ENCODE measurements at regions not wholly inside any gene's neighbourhood (a gene's known extent, or its start where the extent isn't known, plus 50 kb on each side); places are given as distances from the start of the nearest gene placed in this dataset.

GRCh38 chr14:38074081-38074480, 133.6 kb upstream of the SSTR1 start:
- ATAC-seq (ENCODE audit: low read depth) (peak; percentile 15), DNase-seq (no peak)
- Mint-ChIP-seq H3K27ac (peak overlapping the region; percentile 75), H3K9me3 (no peaks in the 10 kb centered on the region), H3K36me3 (peaks cover 7% of the 10 kb centered on the region), H3K4me3 (peak overlapping the region; percentile 52), H3K4me1 (peaks cover 36% of the 10 kb centered on the region), H3K27me3 (no peaks in the 10 kb centered on the region)
- POLR2A ChIA-PET: interaction anchor here (1.0 to 1.9 kb wide), 2 partner anchors 9 to 1028 kb away, joined by 3 to 8 read pairs; partner anchors contain the start of gene SEC23A

- DNase-seq: no peak
- peak; percentile 60 for ATAC-seq (ENCODE audit: low read depth)
- H3K4me1 Mint-ChIP-seq: peaks cover 40% of the 10 kb centered on the region
- POLR2A ChIA-PET: interaction anchor here (1.9 kb wide), 1 partner anchor 9 kb away, joined by 8 read pairs; no protein-coding TSS in a partner anchor
- no peaks in the 10 kb centered on the region for H3K9me3 Mint-ChIP-seq
- no peaks in the 10 kb centered on the region for H3K27me3 Mint-ChIP-seq
- peaks cover 7% of the 10 kb centered on the region for H3K36me3 Mint-ChIP-seq
- H3K4me3 Mint-ChIP-seq: peak overlapping the region; percentile 52
- H3K27ac Mint-ChIP-seq: peak overlapping the region; percentile 75
Measured at GRCh38 chr14:38074754-38075153, 132.9 kb upstream of the SSTR1 start.

GRCh38 chr14:38078393-38078792, 129.3 kb upstream of the SSTR1 start:
- Mint-ChIP-seq H3K27ac (peak overlapping the region; percentile 87), H3K4me1 (peaks cover 45% of the 10 kb centered on the region), H3K4me3 (peak overlapping the region; percentile 56), H3K36me3 (peaks cover 9% of the 10 kb centered on the region), H3K9me3 (no peaks in the 10 kb centered on the region), H3K27me3 (no peaks in the 10 kb centered on the region)
- DNase-seq: peak; percentile 43
- ATAC-seq (ENCODE audit: low read depth): peak; percentile 79
- POLR2A ChIA-PET: interaction anchor here (0.6 to 1.8 kb wide), 3 partner anchors 10 to 73 kb away, joined by 3 to 5 read pairs (median 3); no protein-coding TSS in a partner anchor

- no peaks in the 10 kb centered on the region for H3K9me3 Mint-ChIP-seq
- peak overlapping the region; percentile 45 for H3K4me3 Mint-ChIP-seq
- peaks cover 40% of the 10 kb centered on the region for H3K4me1 Mint-ChIP-seq
- DNase-seq: no peak
- no peaks in the 10 kb centered on the region for H3K27me3 Mint-ChIP-seq
- POLR2A ChIA-PET: interaction anchor here (1.1 to 1.8 kb wide), 2 partner anchors 9 to 20 kb away, joined by 3 to 5 read pairs; no protein-coding TSS in a partner anchor
- no peak for ATAC-seq (ENCODE audit: low read depth)
- H3K36me3 Mint-ChIP-seq: peaks cover 9% of the 10 kb centered on the region
- H3K27ac Mint-ChIP-seq: peak overlapping the region; percentile 27
Measured at GRCh38 chr14:38079268-38079667, 128.4 kb upstream of the SSTR1 start.

- POLR2A ChIA-PET: interaction anchor here (1.8 kb wide), 1 partner anchor 9 kb away, joined by 5 read pairs; no protein-coding TSS in a partner anchor
- Mint-ChIP-seq H3K4me1 (peaks cover 34% of the 10 kb centered on the region), H3K36me3 (peaks cover 6% of the 10 kb centered on the region), H3K27me3 (no peaks in the 10 kb centered on the region), H3K27ac (no peak overlapping the region), H3K9me3 (no peaks in the 10 kb centered on the region), H3K4me3 (no peak overlapping the region)
- ATAC-seq (ENCODE audit: low read depth) (no peak), DNase-seq (no peak)
Measured at GRCh38 chr14:38079886-38080285, 127.8 kb upstream of the SSTR1 start.

- Mint-ChIP-seq H3K27ac (no peak overlapping the region), H3K4me1 (peaks cover 30% of the 10 kb centered on the region), H3K36me3 (peaks cover 3% of the 10 kb centered on the region)
Measured at GRCh38 chr14:38080696-38081095, 127.0 kb upstream of the SSTR1 start.

GRCh38 chr14:38083039-38083438, 124.7 kb upstream of the SSTR1 start:
- peaks cover 2% of the 10 kb centered on the region for H3K36me3 Mint-ChIP-seq
- POLR2A ChIA-PET: no interaction called here
- no peaks in the 10 kb centered on the region for H3K9me3 Mint-ChIP-seq
- H3K4me3 Mint-ChIP-seq: no peak overlapping the region
- peaks cover 20% of the 10 kb centered on the region for H3K4me1 Mint-ChIP-seq
- H3K27ac Mint-ChIP-seq: no peak overlapping the region
- no peaks in the 10 kb centered on the region for H3K27me3 Mint-ChIP-seq
- ATAC-seq (ENCODE audit: low read depth) (no peak), DNase-seq (no peak)

More at GRCh38 chr14:38080696-38081095, 127.0 kb upstream of the SSTR1 start:
- no peak for DNase-seq
- ATAC-seq (ENCODE audit: low read depth): no peak
- H3K9me3 Mint-ChIP-seq: no peaks in the 10 kb centered on the region
- no peaks in the 10 kb centered on the region for H3K27me3 Mint-ChIP-seq
- no peak overlapping the region for H3K4me3 Mint-ChIP-seq
- POLR2A ChIA-PET: no interaction called here

- peak overlapping the region; percentile 58 for H3K27ac Mint-ChIP-seq
- POLR2A ChIA-PET: interaction anchor here (1.3 kb wide), 1 partner anchor 10 kb away, joined by 5 read pairs; no protein-coding TSS in a partner anchor
Measured at GRCh38 chr14:38089123-38089522, 118.6 kb upstream of the SSTR1 start.

GRCh38 chr14:38090506-38090905, 117.2 kb upstream of the SSTR1 start:
- Mint-ChIP-seq H3K27me3 (no peaks in the 10 kb centered on the region), H3K4me1 (peaks cover 14% of the 10 kb centered on the region), H3K4me3 (no peak overlapping the region), H3K27ac (no peak overlapping the region), H3K9me3 (peaks cover 11% of the 10 kb centered on the region), H3K36me3 (peaks cover 22% of the 10 kb centered on the region)
- no peak for ATAC-seq (ENCODE audit: low read depth)
- DNase-seq: no peak
- POLR2A ChIA-PET: no interaction called here

More at GRCh38 chr14:38089123-38089522, 118.6 kb upstream of the SSTR1 start:
- peaks cover 14% of the 10 kb centered on the region for H3K36me3 Mint-ChIP-seq
- H3K4me3 Mint-ChIP-seq: peak overlapping the region; percentile 63
- DNase-seq (no peak), ATAC-seq (ENCODE audit: low read depth) (no peak)
- peaks cover 10% of the 10 kb centered on the region for H3K4me1 Mint-ChIP-seq
- H3K27me3 Mint-ChIP-seq: no peaks in the 10 kb centered on the region
- H3K9me3 Mint-ChIP-seq: peaks cover 11% of the 10 kb centered on the region

- H3K9me3 Mint-ChIP-seq: peaks cover 8% of the 10 kb centered on the region
- POLR2A ChIA-PET: no interaction called here
Measured at GRCh38 chr14:38098074-38098836, 109.4 kb upstream of the SSTR1 start.

GRCh38 chr14:38101679-38102078, 106.0 kb upstream of the SSTR1 start:
- Mint-ChIP-seq H3K4me1 (peaks cover 4% of the 10 kb centered on the region), H3K27ac (no peak overlapping the region), H3K9me3 (peaks cover 14% of the 10 kb centered on the region), H3K36me3 (peaks cover 6% of the 10 kb centered on the region), H3K4me3 (no peak overlapping the region), H3K27me3 (no peaks in the 10 kb centered on the region)
- ATAC-seq (ENCODE audit: low read depth) (no peak), DNase-seq (no peak)
- POLR2A ChIA-PET: no interaction called here

More at GRCh38 chr14:38098074-38098836, 109.4 kb upstream of the SSTR1 start:
- no peak for ATAC-seq (ENCODE audit: low read depth)
- no peaks in the 10 kb centered on the region for H3K27me3 Mint-ChIP-seq
- peaks cover 7% of the 10 kb centered on the region for H3K4me1 Mint-ChIP-seq
- DNase-seq: no peak
- no peak overlapping the region for H3K4me3 Mint-ChIP-seq
- H3K27ac Mint-ChIP-seq: no peak overlapping the region
- H3K36me3 Mint-ChIP-seq: peaks cover 16% of the 10 kb centered on the region

- Mint-ChIP-seq H3K27ac (peak overlapping the region; percentile 70), H3K27me3 (no peaks in the 10 kb centered on the region), H3K4me3 (peak overlapping the region; percentile 65), H3K36me3 (peaks cover 13% of the 10 kb centered on the region), H3K9me3 (peaks cover 21% of the 10 kb centered on the region), H3K4me1 (peaks cover 11% of the 10 kb centered on the region)
- ATAC-seq (ENCODE audit: low read depth) (peak; percentile 60), DNase-seq (no peak)
- POLR2A ChIA-PET: no interaction called here
Measured at GRCh38 chr14:38103542-38104225, 104.0 kb upstream of the SSTR1 start.

GRCh38 chr14:38105106-38105702, 102.5 kb upstream of the SSTR1 start:
- POLR2A ChIA-PET: no interaction called here
- Mint-ChIP-seq H3K4me3 (no peak overlapping the region), H3K27me3 (no peaks in the 10 kb centered on the region), H3K27ac (no peak overlapping the region), H3K4me1 (peaks cover 11% of the 10 kb centered on the region), H3K9me3 (peaks cover 19% of the 10 kb centered on the region), H3K36me3 (peaks cover 13% of the 10 kb centered on the region)
- DNase-seq (no peak), ATAC-seq (ENCODE audit: low read depth) (no peak)
